ENCODE measurements at regions not wholly inside any gene's neighbourhood (a gene's known extent, or its start where the extent isn't known, plus 50 kb on each side); places are given as distances from the start of the nearest gene placed in this dataset.

DNA sequence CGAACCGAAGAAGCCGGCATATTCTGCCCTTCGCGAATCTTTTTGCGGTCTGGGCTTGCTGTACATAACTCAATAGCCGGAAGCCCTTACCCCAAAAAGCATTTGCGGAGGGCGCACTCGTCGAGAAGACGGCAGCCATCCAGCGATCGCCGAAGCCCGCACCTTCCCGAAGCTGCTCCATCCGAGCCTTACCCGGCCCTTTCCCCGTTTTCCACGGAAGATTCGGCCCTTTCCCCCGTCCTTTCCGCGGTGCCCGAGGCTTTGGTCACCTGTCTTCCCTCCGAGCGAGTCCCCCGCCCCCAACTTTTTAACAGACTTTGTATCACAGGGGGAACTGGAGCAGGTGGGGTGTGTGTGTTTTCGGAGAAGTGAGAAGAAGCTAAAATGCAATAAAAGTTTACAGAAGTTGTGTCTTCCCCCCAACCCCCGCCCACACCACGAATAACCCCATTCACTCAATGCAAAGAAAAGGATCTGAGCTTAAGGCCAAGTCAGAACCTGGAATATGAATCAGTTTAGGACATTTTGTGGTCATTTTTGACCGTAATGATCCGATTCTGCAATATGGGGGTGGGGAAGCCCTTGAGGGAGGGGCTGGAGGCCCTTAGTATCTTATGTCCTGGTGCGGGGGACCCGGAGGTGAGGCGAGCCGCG lies 99.0 kb upstream of the HSD17B12 start:
- TF ChIP-seq, protein P1, sequence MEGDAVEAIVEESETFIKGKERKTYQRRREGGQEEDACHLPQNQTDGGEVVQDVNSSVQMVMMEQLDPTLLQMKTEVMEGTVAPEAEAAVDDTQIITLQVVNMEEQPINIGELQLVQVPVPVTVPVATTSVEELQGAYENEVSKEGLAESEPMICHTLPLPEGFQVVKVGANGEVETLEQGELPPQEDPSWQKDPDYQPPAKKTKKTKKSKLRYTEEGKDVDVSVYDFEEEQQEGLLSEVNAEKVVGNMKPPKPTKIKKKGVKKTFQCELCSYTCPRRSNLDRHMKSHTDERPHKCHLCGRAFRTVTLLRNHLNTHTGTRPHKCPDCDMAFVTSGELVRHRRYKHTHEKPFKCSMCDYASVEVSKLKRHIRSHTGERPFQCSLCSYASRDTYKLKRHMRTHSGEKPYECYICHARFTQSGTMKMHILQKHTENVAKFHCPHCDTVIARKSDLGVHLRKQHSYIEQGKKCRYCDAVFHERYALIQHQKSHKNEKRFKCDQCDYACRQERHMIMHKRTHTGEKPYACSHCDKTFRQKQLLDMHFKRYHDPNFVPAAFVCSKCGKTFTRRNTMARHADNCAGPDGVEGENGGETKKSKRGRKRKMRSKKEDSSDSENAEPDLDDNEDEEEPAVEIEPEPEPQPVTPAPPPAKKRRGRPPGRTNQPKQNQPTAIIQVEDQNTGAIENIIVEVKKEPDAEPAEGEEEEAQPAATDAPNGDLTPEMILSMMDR (IDR thresholded peaks at IDR 0.05), result no peak
- no peak for TF ChIP-seq POLR2AphosphoS5 (IDR thresholded peaks at IDR 0.05)
- no peak for TF ChIP-seq POLR2A (IDR thresholded peaks at IDR 0.05)

All from sigmoid colon (tissue), 4 donors.